ENCODE measurements at regions not wholly inside any gene's neighbourhood (a gene's known extent, or its start where the extent isn't known, plus 50 kb on each side); places are given as distances from the start of the nearest gene placed in this dataset.

- Histone ChIP-seq H3K27ac (ENCODE audit: low read depth, low read length) (no peak overlapping the region), H3K4me2 (ENCODE audit: insufficient read depth in 1 of 2, low read depth in 2 of 2, low read length in 2 of 2) (no peak overlapping the region), H3K14ac (ENCODE audit: insufficient read length) (no peak overlapping the region), H3K79me1 (ENCODE audit: low read depth, low read length) (no peaks in the 10 kb centered on the region), H4K5ac (ENCODE audit: insufficient read length, low read depth, low read length) (no peak overlapping the region), H3K4me3 (ENCODE audit: extremely low read depth in 1 of 4, insufficient read depth in 2 of 4, low read depth in 3 of 4, low read length in 4 of 4) (no peak overlapping the region), H2AK5ac (ENCODE audit: low read depth, low read length) (no peak overlapping the region), H3K23ac (ENCODE audit: insufficient read length) (no peak overlapping the region), H3K4ac (replicated peaks; ENCODE audit: insufficient read length, low read depth, low read length) (no peak overlapping the region), H2BK20ac (ENCODE audit: low read length) (no peak overlapping the region), H4K8ac (ENCODE audit: extremely low read depth, insufficient read depth, low read length) (no peak overlapping the region), H3K79me2 (ENCODE audit: control insufficient read depth in 1 of 2, insufficient read depth in 2 of 2, low read length in 2 of 2) (no peaks in the 10 kb centered on the region), H2AFZ (ENCODE audit: low read length) (no peak overlapping the region), H2BK5ac (ENCODE audit: low read depth, low read length) (no peak overlapping the region), H3K9ac (replicated peaks in 1 of 4; ENCODE audit: extremely low read depth in 1 of 4, low read depth in 3 of 4, low read length in 3 of 4) (no peak overlapping the region), H2BK12ac (ENCODE audit: low read depth, low read length) (no peak overlapping the region), H2BK120ac (replicated peaks; ENCODE audit: low read depth, low read length) (no peak overlapping the region), H3K27me3 (replicated peaks in 1 of 4; ENCODE audit: control insufficient read depth in 3 of 4, extremely low read depth in 1 of 4, insufficient read depth in 3 of 4, low read length in 3 of 4) (no peaks in the 10 kb centered on the region), H4K20me1 (replicated peaks in 1 of 2; ENCODE audit: control insufficient read depth in 1 of 2, insufficient read depth in 2 of 2, low read length in 2 of 2) (no peaks in the 10 kb centered on the region), H4K91ac (replicated peaks; ENCODE audit: insufficient read length, low read length) (no peak overlapping the region), H3K18ac (ENCODE audit: extremely low read depth, low read length) (no peak overlapping the region), H3K4me1 (replicated peaks in 1 of 4; ENCODE audit: control insufficient read depth in 3 of 4, insufficient read depth in 4 of 4, low read length in 3 of 4) (0 out of 7 replicates have a peak, but pooled peaks cover 0 to 2% (median 0%) of the 10 kb centered on the region in 4 experiments), H3K36me3 (ENCODE audit: control insufficient read depth in 2 of 4, insufficient read depth in 4 of 4, low read length in 3 of 4) (no peaks in the 10 kb centered on the region), H3K9me3 (ENCODE audit: insufficient read depth in 2 of 2, low read depth in 1 of 2, low read length in 1 of 2) (no peaks in the 10 kb centered on the region), H3K56ac (replicated peaks; ENCODE audit: insufficient read length, low read depth, low read length) (no peak overlapping the region), H3K23me2 (ENCODE audit: low read depth, low read length) (no peaks in the 10 kb centered on the region), H2BK15ac (ENCODE audit: low read length) (no peak overlapping the region)
- no peak for FAIRE-seq
- CTCF ChIA-PET (ENCODE audit: partially characterized antibody) = interaction anchor here (0.6 to 1.4 kb wide), 3 partner anchors 16 to 429 kb away, joined by 3 read pairs; no protein-coding TSS in a partner anchor
- POLR2A ChIA-PET (ENCODE audit: partially characterized antibody) = no interaction called here
- no peak for DNase-seq (ENCODE audit: low read depth in 1 of 2, low spot score in 2 of 2)
- WGBS, 2 experiments (ENCODE audit: extremely low coverage in 1 of 2, insufficient coverage in 1 of 2, insufficient read length in 1 of 2, insufficient replicate concordance in 2 of 2, low coverage in 1 of 2, low lambda C conversion rate in 2 of 2, missing lambda C conversion rate in 1 of 2) = 80% methylated on average over 2 of the region's 2 CpGs; no CpG with 5 or more reads in 1 of the 2 experiments
- no peak for TF ChIP-seq TBP (IDR thresholded peaks at IDR 0.05; ENCODE audit: low read depth, low read length)
- TF ChIP-seq MAFK (IDR thresholded peaks at IDR 0.05; ENCODE audit: low read depth, low read length) = no peak
- TF ChIP-seq POLR2AphosphoS5 (IDR thresholded peaks at IDR 0.05; ENCODE audit: low read depth, low read length) = no peak
- TF ChIP-seq POLR2A (IDR thresholded peaks at IDR 0.05; ENCODE audit: control extremely low read depth in 1 of 2, low read depth in 2 of 2, low read length in 2 of 2) = no peak
- TF ChIP-seq PHF8 (conservative IDR thresholded peaks at IDR 0.05; ENCODE audit: low read depth, low read length) = no peak
- TF ChIP-seq BCL11A (IDR thresholded peaks at IDR 0.05; ENCODE audit: low read depth in 2 of 2, low read length in 2 of 2) = no peak
- TF ChIP-seq CHD1 (IDR thresholded peaks at IDR 0.05; ENCODE audit: low read depth, low read length) = no peak
- TF ChIP-seq SAP30 (IDR thresholded peaks at IDR 0.05; ENCODE audit: insufficient read depth, insufficient replicate concordance, low read length) = no peak
- no peak for TF ChIP-seq EGR1 (IDR thresholded peaks at IDR 0.05; ENCODE audit: borderline replicate concordance, low read depth, low read length)
- TF ChIP-seq NRF1 (IDR thresholded peaks at IDR 0.05; ENCODE audit: low read depth, low read length) = no peak
- TF ChIP-seq ASH2L (IDR thresholded peaks at IDR 0.05; ENCODE audit: low read length) = no peak
- no peak for TF ChIP-seq E2F6 (IDR thresholded peaks at IDR 0.05)
- TF ChIP-seq SIN3A (conservative IDR thresholded peaks at IDR 0.05 in 1 of 2, IDR thresholded peaks at IDR 0.05 in 1 of 2; ENCODE audit: low read depth in 1 of 2, low read length in 2 of 2) = no peak
Measured at GRCh38 chr5:100726116-100726515, 177.0 kb downstream of the ST8SIA4 start.

Data from H1 (cell line).